SH-SY5Y (cell line): ENCODE measurements at regions not wholly inside any gene's neighbourhood (a gene's known extent, or its start where the extent isn't known, plus 50 kb on each side); places are given as distances from the start of the nearest gene placed in this dataset.

ENCODE experiments used
- GATA2 ChIP-seq: IDR thresholded peaks from 2 replicates; pipeline ENCODE4 v1.6.1; 2011; ENCODE audit warnings: mild to moderate bottlenecking, low read depth, low read length
- GATA3 ChIP-seq: IDR thresholded peaks from 2 replicates; pipeline ENCODE4 v1.6.1; 2011; ENCODE audit warnings: low read depth, mild to moderate bottlenecking, low read length, moderate library complexity

- TF ChIP-seq GATA2: no peak
- TF ChIP-seq GATA3: no peak
Observed at GRCh38 chr2:65901756-65902155, 469.4 kb upstream of the SPRED2 start.

DNA sequence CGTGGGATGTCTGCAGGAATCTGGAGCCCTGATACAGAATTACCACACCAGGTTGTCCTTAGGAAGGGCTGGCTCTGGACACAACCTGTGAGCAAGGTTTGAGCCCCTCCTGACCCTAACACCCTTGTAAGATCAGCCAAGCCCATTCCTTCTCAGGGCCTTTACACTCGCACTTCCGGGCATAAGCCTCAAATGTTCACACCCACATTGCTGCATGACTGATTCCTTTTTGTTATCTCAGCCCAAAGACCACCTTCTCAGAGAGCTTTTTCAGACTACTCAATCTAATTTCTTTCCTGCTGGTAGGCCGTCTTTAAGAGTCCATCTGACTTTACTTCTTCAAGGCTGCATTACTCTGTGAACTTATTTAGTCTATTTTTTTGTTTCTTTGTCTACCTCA lies 464.0 kb upstream of the SPRED2 start:
- TF ChIP-seq GATA2 (no peak), GATA3 (no peak)

GRCh38 chr2:65885266-65885665 lies 452.9 kb upstream of the SPRED2 start:
- TF ChIP-seq GATA3 (no peak), GATA2 (no peak)

DNA sequence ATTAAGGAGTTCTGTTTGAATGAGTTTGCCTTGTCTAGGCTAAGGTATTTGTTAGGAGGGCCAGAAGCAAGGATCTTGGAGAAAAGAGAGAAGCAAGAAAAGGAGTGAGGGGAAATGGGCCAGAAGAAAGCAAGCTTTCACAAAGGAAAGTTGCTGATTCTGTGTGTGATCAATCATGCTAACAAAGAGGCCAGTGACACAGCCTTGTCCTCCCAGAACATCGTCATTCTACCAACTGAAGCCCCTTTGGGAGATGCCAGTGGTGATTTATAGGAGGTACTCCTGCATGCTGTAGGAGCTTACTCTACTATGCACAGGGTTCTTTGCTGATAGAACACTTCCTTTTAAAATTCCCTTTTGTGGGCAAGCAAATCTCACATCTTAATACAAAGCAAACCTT lies 449.2 kb upstream of the SPRED2 start:
- TF ChIP-seq GATA2 (no peak), GATA3 (no peak)

- TF ChIP-seq GATA2: no peak
- no peak for TF ChIP-seq GATA3
Observed at GRCh38 chr2:65880436-65880835, 448.0 kb upstream of the SPRED2 start.

GRCh38 chr2:65878011-65878340 lies 445.6 kb upstream of the SPRED2 start:
- no peak for TF ChIP-seq GATA3
- no peak for TF ChIP-seq GATA2

DNA sequence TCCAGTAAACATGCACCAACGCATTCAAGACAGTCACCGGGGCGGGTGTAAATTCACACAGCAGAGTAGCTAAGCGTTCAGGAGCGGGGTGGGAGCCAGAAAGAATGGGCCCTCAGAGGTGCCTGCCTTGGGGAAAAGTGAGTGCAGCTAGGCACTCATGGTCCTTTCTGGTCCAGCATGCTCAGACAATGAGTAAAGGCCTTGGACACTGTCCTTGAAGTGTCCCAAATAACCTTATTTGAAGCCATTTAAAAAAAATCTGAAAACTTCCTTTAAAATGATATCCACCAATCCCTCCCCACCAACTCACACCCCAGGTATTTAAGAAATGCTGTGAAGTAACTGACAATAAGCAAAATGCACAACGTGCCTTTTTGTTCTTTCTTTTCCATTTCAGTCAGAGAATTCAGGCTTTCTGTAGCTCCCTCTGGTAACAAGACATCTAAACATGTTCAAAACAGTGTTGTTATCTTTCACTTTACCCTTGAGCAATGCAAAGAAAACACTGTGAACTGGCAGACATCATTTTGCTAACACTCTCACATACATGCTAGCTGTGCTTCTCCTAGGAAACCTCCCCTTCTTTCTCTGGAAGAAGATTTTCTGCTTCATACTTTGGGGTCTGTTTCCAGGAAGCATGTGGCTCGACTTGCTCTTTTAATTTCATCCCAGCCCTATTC lies 445.1 kb upstream of the SPRED2 start:
- TF ChIP-seq GATA2 (no peak), GATA3 (no peak)

- TF ChIP-seq GATA3: no peak
- no peak for TF ChIP-seq GATA2
Observed at GRCh38 chr2:65876114-65876513, 443.7 kb upstream of the SPRED2 start.

- no peak for TF ChIP-seq GATA2
- TF ChIP-seq GATA3: no peak
Observed at GRCh38 chr2:65870826-65871225, 438.4 kb upstream of the SPRED2 start.

GRCh38 chr2:65869296-65869695 lies 436.9 kb upstream of the SPRED2 start:
- TF ChIP-seq GATA3 (no peak), GATA2 (no peak)

GRCh38 chr2:65868177-65868576 lies 435.8 kb upstream of the SPRED2 start:
- TF ChIP-seq GATA3 (no peak), GATA2 (no peak)

DNA sequence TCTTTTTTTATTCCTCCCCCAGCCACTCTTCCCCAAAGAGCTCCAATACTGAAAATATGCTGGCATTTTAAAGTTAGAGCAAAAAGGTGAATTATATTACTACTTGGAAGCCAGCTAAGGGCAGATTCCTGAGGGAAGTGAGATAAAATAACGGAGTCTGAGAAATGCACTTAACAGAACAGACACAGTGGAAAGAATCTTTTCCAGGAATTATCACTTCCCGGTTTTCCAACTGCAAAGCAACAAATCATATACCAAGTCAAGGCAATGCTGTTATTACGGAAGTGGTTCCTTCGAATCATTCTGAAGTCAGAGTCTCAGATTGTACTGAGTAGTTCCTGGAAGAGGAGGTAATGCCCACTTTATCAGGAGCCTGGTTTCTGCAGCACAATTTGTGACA lies 435.0 kb upstream of the SPRED2 start:
- TF ChIP-seq GATA3 (no peak), GATA2 (no peak)

- TF ChIP-seq GATA3 (no peak), GATA2 (no peak)
Observed at GRCh38 chr2:65866148-65866547, 433.7 kb upstream of the SPRED2 start.

DNA sequence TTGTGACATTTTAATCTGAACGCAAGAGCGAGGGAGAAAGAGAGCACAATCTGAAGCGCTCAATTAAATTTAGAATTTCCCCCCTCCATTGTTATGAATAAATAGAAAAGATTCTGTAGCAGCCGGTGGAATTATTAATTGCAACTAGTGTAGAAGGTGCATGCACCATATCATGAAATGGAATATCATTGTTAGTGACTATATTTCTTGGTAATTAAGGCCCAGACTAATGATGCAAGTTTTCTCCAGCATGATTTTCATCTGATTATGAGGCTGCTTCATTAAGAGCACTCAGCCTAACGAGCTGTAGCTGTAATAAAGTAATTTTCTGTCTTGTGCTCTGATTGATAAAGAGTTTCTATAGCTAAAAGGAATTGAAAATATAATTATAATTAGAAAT lies 432.2 kb upstream of the SPRED2 start:
- TF ChIP-seq GATA2: no peak
- TF ChIP-seq GATA3: no peak

- TF ChIP-seq GATA2 (no peak), GATA3 (no peak)
Observed at GRCh38 chr2:65863713-65864112, 431.3 kb upstream of the SPRED2 start.

DNA sequence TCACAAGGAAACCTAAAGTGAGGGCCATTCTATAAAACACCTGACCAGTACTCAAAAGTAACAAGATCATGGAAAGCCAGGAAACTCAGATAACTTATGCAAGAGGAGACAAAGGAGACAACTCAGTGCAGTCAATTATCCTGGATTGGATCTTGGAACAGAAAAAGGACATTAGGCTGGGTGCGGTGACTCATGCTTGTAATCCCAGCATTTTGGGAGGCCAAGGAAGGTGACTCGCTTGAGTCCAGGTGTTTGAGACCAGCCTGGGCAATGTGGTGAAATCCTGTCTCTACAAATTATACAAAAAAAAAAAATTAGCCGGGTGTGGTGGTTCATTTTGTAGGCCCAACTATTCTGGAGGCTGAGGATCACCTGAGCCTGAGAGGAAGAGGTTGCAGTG lies 424.5 kb upstream of the SPRED2 start:
- TF ChIP-seq GATA2 (no peak), GATA3 (no peak)
